Stomach smooth muscle (tissue), 2 donors: ENCODE measurements at regions not wholly inside any gene's neighbourhood (a gene's known extent, or its start where the extent isn't known, plus 50 kb on each side); places are given as distances from the start of the nearest gene placed in this dataset.
"Not testable (repeated sequence)": the region's sequence is repeated elsewhere in the genome, so short reads cannot be mapped to it uniquely, and the experiment has no call there.

Experiments used
- H3K27ac ChIP-seq: one replicate; pipeline ENCODE4 v1.7.0; 2013; ENCODE audit warnings: mild to moderate bottlenecking, low read length, inconsistent platforms
- H3K27me3 ChIP-seq, 2 donors: one replicate each; pipeline ENCODE4 v1.7.0; 2013; ENCODE audit warnings: low read length in 2 of 2; ENCODE audit not compliant: insufficient read depth in 2 of 2, control insufficient read depth in 1 of 2
- H3K36me3 ChIP-seq, 2 donors: one replicate each; pipeline ENCODE4 v1.7.0; 2013; ENCODE audit warnings: low read length in 2 of 2; ENCODE audit not compliant: control insufficient read depth in 2 of 2, insufficient read depth in 2 of 2
- H3K4me1 ChIP-seq: one replicate; pipeline ENCODE4 v1.7.0; 2013; ENCODE audit warnings: low read length; ENCODE audit not compliant: control insufficient read depth, insufficient read depth
- H3K4me3 ChIP-seq, 2 donors: one replicate each; pipeline ENCODE4 v1.7.0; 2013; ENCODE audit warnings: low read length in 2 of 2
- H3K9ac ChIP-seq, 2 donors: one replicate each; pipeline ENCODE4 v1.7.0; 2013; ENCODE audit warnings: low read length in 2 of 2, mild to moderate bottlenecking in 1 of 2
- H3K9me3 ChIP-seq, 2 donors: one replicate each; pipeline ENCODE4 v1.7.0; 2013; ENCODE audit warnings: low read length in 2 of 2; ENCODE audit not compliant: control insufficient read depth in 2 of 2
- donor health status: healthy.
- donor health status: Pancreatic carcinoma.

DNA sequence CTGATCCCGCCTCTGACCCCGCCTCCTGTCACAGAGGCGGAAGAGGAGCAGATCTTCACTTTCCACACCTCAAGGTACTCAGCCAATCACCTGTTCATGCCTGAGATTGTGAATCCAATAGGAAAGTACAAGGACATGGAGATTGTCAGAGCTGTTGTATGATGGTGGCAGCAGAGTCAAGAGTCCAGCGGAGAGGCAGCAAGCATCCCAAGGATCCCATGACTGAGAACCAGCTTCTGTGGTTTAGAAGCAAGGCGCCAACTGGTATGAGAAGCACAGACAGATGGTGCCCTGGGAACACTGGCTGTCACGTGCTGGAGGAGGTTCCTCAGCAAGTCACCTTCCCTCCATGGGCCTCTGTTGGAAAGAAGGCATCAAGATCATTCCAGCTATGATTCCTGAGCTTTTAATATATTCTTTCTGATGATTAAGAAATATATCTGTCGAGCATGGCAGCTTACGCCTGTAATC, 93.9 kb downstream of the CPN2 start:
- H3K27ac ChIP-seq: no peak overlapping the region
- no peaks in the 10 kb centered on the region for H3K36me3 ChIP-seq
- peaks cover 2% of the 10 kb centered on the region for H3K4me1 ChIP-seq
- H3K9me3 ChIP-seq: peaks cover 0 to 5% of the 10 kb centered on the region in 2 donors
- no peak overlapping the region for H3K4me3 ChIP-seq
- no peak overlapping the region for H3K9ac ChIP-seq
- H3K27me3 ChIP-seq: no peaks in the 10 kb centered on the region

DNA sequence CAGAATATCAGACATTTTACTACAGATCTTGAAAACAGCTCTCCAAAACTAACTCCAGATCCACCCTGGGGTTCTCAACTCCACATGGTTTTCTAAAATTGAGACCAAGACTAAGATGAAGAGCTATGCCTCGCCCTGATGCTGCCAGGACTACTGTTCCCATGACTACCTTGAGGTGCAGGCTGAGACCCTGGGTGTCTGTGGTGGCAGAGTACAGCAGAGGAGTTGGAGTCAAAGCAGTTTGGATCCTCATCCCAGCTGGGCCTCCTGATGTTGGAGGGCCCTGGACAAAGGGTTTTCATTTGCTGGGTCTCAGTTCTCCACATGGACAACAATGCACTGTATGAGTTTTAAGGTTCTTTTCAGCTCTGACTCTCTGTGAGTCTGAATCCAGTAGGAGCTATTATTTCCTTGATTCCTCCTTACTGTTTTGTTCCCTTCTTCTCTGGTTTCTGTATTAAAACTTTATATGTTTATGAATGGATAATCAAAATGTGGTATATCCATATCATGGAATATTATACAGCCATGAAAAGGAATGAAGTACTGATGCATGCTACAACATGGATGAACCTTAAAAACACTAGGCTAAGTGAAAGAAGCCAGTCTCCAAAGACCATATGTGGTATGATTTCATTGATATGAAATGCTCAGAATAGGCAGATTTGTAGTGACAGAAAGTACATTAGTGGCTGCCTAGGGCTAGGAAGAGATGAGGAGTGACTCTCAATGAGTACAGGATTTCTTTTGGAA, 93.0 kb downstream of the CPN2 start:
- Histone ChIP-seq H3K4me1 (peaks cover 2% of the 10 kb centered on the region), H3K27me3 (no peaks in the 10 kb centered on the region), H3K4me3 (no peak overlapping the region)

DNA sequence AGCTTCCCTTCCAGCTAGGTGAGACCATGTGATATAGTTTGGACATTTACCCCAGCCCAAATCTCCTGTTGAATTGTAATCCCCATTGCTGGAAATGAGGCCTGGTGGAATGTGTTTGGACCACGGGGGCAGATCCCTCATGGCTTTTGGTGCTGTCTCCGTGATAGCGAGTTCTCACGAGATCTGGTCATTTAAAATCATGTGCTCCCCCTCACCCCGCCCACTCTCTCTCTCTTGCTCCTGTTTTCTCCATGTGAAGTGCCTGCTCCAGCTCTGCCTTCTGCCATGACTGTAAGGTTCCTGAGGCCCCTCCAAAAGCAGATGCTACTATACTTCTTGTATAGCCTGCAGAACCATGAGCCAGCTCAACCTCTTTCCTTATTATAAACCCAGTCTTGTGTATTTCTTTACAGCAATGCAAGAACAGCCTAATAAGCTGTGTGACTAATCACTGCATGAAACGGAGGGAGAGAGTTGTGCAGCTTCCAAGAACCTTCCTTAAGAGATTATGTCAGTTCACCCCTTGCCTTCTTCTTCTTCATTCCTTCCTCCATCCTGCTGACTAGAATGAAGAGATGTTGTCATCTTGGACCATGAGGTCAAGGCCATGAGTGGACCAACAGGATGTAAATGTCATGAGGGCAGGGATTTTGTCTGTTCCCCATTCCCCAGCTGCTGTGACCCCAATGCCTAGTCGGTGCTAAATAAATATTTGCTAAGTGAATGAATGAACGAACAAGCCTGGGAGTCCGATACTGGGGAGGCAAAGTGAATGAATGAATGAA, 91.0 kb downstream of the CPN2 start:
- Histone ChIP-seq H3K27me3 (no peaks in the 10 kb centered on the region), H3K4me1 (peaks cover 3% of the 10 kb centered on the region), H3K4me3 (no peak overlapping the region), H3K9ac (no peak overlapping the region), H3K9me3 (peaks cover 0 to 5% of the 10 kb centered on the region in 2 donors), H3K27ac (no peak overlapping the region), H3K36me3 (no peaks in the 10 kb centered on the region)

More for the DNA sequence above, 93.0 kb downstream of the CPN2 start:
- Histone ChIP-seq H3K9me3 (peaks cover 0 to 5% of the 10 kb centered on the region in 2 donors), H3K27ac (no peak overlapping the region), H3K9ac (no peak overlapping the region), H3K36me3 (no peaks in the 10 kb centered on the region)

DNA sequence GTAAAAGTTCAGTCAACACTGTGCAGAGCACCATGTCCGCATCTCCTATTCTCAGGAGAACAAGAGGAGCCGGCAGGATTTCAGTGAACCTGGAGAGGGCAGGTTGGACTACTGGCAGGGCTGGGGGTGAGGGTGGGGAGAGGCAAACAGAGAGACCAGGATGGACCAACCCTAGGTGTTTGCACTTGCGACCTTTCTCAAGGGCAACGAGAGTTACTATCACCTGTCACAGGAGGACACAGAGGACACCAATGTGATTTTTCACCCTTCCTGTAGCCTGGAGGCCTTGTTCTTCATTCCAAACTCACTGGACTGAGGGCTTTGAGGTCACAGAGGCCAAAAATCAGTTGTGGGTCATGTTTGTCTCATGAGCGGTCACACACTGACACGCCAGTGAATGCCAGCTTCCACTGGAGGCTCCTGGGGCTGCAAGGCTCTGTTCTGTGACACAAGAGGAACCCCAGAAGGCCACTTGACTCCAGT, 89.5 kb downstream of the CPN2 start:
- Histone ChIP-seq H3K4me1 (peaks cover 14% of the 10 kb centered on the region), H3K27me3 (no peaks in the 10 kb centered on the region), H3K36me3 (no peaks in the 10 kb centered on the region), H3K27ac (no peak overlapping the region), H3K9me3 (peaks cover 0 to 5% of the 10 kb centered on the region in 2 donors), H3K9ac (no peak overlapping the region), H3K4me3 (no peak overlapping the region)

DNA sequence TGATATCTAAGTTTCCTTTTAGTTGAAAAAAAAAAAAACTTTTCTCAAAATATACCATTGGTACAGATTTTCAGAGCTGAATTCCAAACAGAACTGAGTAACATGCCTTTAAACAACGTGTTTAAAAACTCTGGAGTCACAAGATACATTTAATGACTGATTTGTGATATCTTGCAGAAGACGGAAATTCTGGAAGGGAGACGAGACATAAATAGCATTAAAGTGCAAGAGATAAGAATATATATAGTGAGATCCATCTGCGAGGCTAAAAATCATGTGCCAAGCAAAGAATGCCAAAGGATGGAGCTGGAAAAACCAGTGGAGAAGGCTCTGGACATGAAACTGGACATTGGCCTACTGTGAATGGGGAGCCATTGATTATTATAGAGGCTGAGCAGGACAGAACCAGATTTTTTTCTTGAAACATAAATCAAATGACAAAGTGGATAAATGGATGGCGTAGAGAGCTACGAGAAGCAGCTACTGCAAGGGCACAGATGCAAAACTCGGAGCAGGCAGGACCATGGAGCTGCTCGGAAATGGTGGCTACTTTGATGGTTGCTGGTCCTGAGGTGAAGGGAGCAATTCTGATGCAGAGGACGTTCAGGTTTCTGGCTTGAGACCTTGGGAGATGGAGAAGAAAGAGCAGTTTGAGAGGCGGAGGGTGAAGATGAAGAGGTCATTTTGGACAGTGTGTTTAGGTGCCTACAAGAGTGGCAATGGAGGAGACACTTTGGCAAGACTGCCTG, 88.8 kb downstream of the CPN2 start:
- no peaks in the 10 kb centered on the region for H3K27me3 ChIP-seq

DNA sequence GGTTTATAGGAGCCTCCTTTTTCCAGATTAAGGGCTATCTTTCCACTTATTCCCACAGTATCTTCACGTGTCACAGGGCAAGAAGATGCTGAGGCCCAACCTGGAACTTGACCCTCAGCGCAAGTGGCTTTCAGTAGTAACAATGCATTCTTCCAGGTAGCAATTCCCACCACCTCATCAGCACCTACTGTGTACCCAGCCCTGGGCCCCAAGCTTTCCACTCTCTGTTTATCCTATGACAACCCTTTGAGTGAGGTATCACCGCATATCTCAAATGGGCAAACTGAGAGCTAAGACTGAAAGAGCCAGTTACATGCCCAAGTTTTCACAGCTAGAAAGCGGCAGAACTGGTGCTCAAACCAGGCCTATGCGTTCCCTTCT, 88.2 kb downstream of the CPN2 start:
- H3K4me1 ChIP-seq: peaks cover 16% of the 10 kb centered on the region

More for the DNA sequence above, 88.8 kb downstream of the CPN2 start:
- Histone ChIP-seq H3K27ac (no peak overlapping the region), H3K36me3 (no peaks in the 10 kb centered on the region), H3K4me1 (peaks cover 15% of the 10 kb centered on the region), H3K9me3 (peaks cover 0 to 5% of the 10 kb centered on the region in 2 donors), H3K4me3 (no peak overlapping the region), H3K9ac (no peak overlapping the region)

DNA sequence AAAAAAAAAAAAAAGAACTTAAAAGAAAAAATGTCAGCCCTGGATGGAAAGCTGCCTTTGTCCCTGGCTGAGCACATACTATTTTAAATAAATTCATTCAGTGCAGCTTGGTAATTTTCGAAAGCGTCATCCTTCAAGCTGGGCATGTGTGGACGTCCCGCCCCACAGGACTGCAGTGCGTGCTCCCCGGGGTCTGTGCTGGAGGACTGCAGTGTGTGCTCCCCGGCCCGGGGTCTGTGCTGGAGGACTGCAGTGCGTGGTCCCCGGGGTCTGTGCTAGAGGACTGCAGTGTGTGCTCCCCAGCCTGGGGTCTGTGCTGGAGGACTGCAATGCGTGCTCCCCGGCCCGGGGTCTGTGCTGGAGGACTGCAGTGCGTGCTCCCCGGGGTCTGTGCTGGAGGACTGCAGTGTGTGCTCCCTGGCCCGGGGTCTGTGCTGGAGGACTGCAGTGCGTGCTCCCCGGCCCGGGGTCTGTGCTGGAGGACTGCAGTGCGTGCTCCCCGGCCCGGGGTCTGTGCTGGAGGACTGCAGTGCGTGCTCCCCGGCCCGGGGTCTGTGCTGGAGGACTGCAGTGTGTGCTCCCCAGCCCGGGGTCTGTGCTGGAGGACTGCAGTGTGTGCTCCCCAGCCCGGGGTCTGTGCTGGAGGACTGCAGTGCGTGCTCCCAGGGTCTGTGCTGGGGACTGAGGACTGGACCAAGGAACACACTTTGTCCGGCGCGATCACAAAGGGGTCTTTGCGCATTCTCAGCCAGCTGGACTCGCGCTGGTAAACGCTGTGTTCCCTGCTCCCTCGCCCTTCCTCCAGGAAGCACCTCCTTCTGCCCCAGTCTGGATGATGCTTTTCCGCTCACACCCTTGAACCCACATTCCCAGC, 86.3 kb downstream of the CPN2 start:
- Histone ChIP-seq H3K27ac (peak overlapping the region; percentile 82), H3K4me1 (peaks cover 21% of the 10 kb centered on the region)

More for the DNA sequence above, 88.2 kb downstream of the CPN2 start:
- Histone ChIP-seq H3K9ac (no peak overlapping the region), H3K9me3 (peaks cover 0 to 5% of the 10 kb centered on the region in 2 donors), H3K4me3 (no peak overlapping the region), H3K36me3 (no peaks in the 10 kb centered on the region), H3K27ac (no peak overlapping the region), H3K27me3 (no peaks in the 10 kb centered on the region)

DNA sequence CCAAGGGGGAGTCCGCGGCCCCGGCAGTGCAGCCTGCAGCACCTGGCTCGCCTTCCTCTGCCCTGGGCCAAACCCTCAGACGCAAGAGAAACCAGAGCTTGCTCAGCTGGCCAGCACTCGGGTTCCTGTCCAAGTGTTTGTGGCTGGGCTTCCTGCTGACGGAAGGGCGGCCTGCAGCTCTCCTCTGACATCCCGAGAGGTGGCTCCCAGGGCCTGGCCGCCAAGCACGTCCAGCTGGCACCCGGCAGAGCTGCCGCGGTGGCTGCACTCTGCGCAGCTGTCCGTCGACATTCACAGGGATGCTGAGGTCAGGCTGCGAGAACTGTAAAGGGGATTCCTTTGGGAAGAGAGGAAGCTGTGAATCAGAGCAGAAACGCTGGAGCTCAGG, 85.6 kb downstream of the CPN2 start:
- Histone ChIP-seq H3K4me1 (peaks cover 27% of the 10 kb centered on the region), H3K4me3 (peak overlapping the region in 1 of 2 donors; percentile 55)

More for the DNA sequence above, 86.3 kb downstream of the CPN2 start:
- H3K36me3 ChIP-seq, H3K9me3 ChIP-seq, H3K27me3 ChIP-seq: not testable (repeated sequence)
- Histone ChIP-seq H3K4me3 (peak overlapping the region in 1 of 2 donors; percentile 55), H3K9ac (peak overlapping the region in 1 of 2 donors; percentile 43)

DNA sequence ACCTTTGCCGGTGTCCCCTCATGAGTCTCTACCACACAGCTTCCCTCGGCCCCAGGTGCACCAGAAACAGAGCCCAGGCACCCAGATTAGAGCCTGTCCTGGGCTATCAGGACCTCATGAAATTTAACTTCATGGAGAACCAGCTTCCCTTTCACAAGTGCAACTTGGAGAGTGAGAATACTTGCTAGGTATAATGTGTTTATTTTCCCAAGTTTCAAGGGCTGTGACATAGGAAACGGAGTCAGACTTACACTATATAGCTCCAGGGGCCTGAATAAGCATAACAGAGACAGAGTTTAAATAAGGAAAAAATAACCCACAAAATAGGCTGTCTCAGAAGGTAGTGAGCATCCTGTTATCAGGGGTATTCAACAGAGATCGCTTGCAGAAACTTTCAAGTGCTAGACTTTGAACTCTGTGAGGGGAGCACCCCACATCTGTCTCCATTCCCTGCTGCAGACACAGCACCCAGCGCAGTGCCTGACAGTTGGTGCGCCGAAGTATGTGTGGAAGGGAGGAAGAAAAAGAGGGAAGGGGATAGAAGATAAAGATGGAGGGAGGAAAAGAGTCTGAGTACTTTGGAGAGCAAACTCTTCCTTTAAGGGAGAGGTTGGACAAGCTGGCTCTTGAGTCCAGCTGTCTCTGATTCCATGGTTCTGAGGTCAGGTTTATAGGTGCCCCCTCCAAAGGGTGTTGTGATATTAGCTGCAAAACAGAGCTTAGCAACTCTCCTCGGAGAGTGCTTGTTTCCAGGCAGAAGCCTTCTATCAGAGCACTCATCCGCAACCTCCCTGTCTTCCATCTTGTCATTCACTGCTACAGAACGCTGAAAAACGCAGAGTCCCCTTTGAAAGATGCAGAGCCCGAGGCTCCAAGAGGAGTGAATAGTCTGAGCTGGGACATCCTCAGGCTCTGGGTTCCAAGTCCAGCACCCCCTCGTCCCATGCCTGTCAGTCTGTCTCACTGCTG, 84.8 kb downstream of the CPN2 start:
- peak overlapping the region in 1 of 2 donors; percentile 55 for H3K4me3 ChIP-seq
- peaks cover 35% of the 10 kb centered on the region for H3K4me1 ChIP-seq

More for the DNA sequence above, 85.6 kb downstream of the CPN2 start:
- H3K9me3 ChIP-seq: no peaks in the 10 kb centered on the region
- H3K27me3 ChIP-seq: no peaks in the 10 kb centered on the region
- H3K27ac ChIP-seq: peak overlapping the region; percentile 82
- H3K9ac ChIP-seq: peak overlapping the region; percentile 21 to 43
- no peaks in the 10 kb centered on the region for H3K36me3 ChIP-seq

More for the DNA sequence above, 84.8 kb downstream of the CPN2 start:
- no peaks in the 10 kb centered on the region for H3K36me3 ChIP-seq
- no peaks in the 10 kb centered on the region for H3K27me3 ChIP-seq
- H3K9ac ChIP-seq: peak overlapping the region; percentile 21 to 43
- peak overlapping the region; percentile 82 for H3K27ac ChIP-seq
- no peaks in the 10 kb centered on the region for H3K9me3 ChIP-seq
